KG1 (cell line): ENCODE measurements at regions not wholly inside any gene's neighbourhood (a gene's known extent, or its start where the extent isn't known, plus 50 kb on each side); places are given as distances from the start of the nearest gene placed in this dataset.

Source experiments
- DNase-seq: peaks from one replicate; lab custom pipeline; 2025; lab: John Stamatoyannopoulos, UW

- DNase-seq: no peak
Observed at GRCh38 chr4:17174751-17175150, 276.3 kb upstream of the LDB2 start.

- no peak for DNase-seq
Observed at GRCh38 chr4:17173300-17173699, 274.9 kb upstream of the LDB2 start.

- DNase-seq: no peak
Observed at GRCh38 chr4:17170131-17170530, 271.7 kb upstream of the LDB2 start.

- DNase-seq: no peak
Observed at GRCh38 chr4:17169699-17170098, 271.3 kb upstream of the LDB2 start.

- no peak for DNase-seq
Observed at GRCh38 chr4:17168571-17168970, 270.1 kb upstream of the LDB2 start.

GRCh38 chr4:17166954-17167353, 268.5 kb upstream of the LDB2 start:
- no peak for DNase-seq

GRCh38 chr4:17165286-17165685, 266.8 kb upstream of the LDB2 start:
- no peak for DNase-seq

- DNase-seq: no peak
Observed at GRCh38 chr4:17164666-17165065, 266.2 kb upstream of the LDB2 start.

- DNase-seq: no peak
Observed at GRCh38 chr4:17163156-17163771, 264.8 kb upstream of the LDB2 start.

- no peak for DNase-seq
Observed at GRCh38 chr4:17157304-17157703, 258.9 kb upstream of the LDB2 start.

GRCh38 chr4:17155486-17155885, 257.0 kb upstream of the LDB2 start:
- DNase-seq: no peak

- DNase-seq: no peak
Observed at GRCh38 chr4:17153572-17153971, 255.1 kb upstream of the LDB2 start.

GRCh38 chr4:17152941-17153540, 254.6 kb upstream of the LDB2 start:
- DNase-seq: no peak

- no peak for DNase-seq
Observed at GRCh38 chr4:17142232-17142711, 243.8 kb upstream of the LDB2 start.

GRCh38 chr4:17138847-17139246, 240.4 kb upstream of the LDB2 start:
- no peak for DNase-seq

GRCh38 chr4:17134565-17134964, 236.1 kb upstream of the LDB2 start:
- DNase-seq: no peak

GRCh38 chr4:17134100-17134499, 235.7 kb upstream of the LDB2 start:
- no peak for DNase-seq

- DNase-seq: no peak
Observed at GRCh38 chr4:17132226-17132625, 233.8 kb upstream of the LDB2 start.

GRCh38 chr4:17128268-17128667, 229.8 kb upstream of the LDB2 start:
- DNase-seq: no peak

- DNase-seq: no peak
Observed at GRCh38 chr4:17126321-17126966, 228.0 kb upstream of the LDB2 start.

- DNase-seq: no peak
Observed at GRCh38 chr4:17124767-17125166, 226.3 kb upstream of the LDB2 start.

- no peak for DNase-seq
Observed at GRCh38 chr4:17120761-17121160, 222.3 kb upstream of the LDB2 start.

- DNase-seq: no peak
Observed at GRCh38 chr4:17117746-17118145, 219.3 kb upstream of the LDB2 start.

- DNase-seq: no peak
Observed at GRCh38 chr4:17115583-17115982, 217.1 kb upstream of the LDB2 start.
